COLO668 (cell line): ENCODE measurements at regions not wholly inside any gene's neighbourhood (a gene's known extent, or its start where the extent isn't known, plus 50 kb on each side); places are given as distances from the start of the nearest gene placed in this dataset.
A peak's percentile ranks its signal among the peaks of the same experiment; 100 is the strongest.

Experiments
- DNase-seq: peaks from one replicate; lab custom pipeline; 2025; ENCODE audit not compliant: unreplicated experiment; lab: John Stamatoyannopoulos, UW

DNA sequence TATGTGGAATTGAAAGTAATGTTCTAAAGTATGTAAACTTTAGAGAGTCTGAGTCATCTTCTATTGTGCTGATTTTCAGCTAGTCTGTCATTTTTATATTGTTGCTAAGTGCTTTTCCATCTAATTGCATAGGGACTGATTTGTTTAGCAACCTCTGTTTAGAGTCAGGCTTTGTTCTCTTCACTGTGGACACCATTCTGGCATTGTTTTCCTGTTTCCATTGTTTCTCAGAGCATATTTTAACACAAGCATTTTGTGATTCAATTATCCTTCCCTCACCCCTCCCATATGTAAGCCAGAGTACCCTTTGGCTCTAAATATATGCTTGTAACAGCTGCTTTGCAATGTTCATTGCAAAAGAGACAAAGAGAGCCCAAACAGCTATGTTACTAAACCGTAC, 748.4 kb upstream of the PHF14 start:
- no peak for DNase-seq

DNA sequence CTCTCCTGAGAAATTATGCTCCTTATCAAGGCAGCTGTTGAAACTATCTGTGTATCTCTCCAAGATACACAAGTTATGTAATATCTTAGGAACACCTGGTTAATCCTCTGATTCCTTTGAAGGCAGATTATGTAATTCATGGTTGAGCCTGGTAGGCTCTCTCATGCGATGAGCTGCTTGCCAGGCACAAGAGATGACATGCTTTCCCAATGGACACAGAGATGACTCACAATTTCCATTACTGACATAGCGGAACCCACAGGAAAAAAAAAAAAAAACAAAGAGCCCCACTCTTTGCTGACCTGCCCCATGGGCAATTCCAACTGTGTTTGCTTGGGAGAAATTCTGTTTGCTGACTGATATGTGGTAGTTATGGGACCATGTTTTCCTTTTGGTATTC, 736.4 kb upstream of the PHF14 start:
- DNase-seq: no peak

DNA sequence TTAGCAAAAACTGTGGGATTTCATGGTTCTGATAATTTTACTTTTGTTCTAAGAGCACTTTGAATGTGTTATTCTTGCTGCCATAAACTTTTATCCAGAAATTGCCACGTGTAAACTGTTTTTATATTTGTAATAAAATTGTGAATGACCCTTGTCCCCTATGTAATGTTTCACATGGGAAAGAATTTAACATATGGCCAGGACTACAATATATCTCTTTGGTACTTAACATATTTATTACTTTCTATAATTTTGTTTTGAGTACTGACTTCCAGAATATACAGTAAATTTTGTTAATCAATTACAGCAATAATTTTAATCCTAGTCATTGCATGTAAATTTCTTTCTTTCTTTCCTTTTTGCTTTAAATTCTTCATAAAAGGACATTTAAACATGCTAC, 735.0 kb upstream of the PHF14 start:
- DNase-seq: no peak

DNA sequence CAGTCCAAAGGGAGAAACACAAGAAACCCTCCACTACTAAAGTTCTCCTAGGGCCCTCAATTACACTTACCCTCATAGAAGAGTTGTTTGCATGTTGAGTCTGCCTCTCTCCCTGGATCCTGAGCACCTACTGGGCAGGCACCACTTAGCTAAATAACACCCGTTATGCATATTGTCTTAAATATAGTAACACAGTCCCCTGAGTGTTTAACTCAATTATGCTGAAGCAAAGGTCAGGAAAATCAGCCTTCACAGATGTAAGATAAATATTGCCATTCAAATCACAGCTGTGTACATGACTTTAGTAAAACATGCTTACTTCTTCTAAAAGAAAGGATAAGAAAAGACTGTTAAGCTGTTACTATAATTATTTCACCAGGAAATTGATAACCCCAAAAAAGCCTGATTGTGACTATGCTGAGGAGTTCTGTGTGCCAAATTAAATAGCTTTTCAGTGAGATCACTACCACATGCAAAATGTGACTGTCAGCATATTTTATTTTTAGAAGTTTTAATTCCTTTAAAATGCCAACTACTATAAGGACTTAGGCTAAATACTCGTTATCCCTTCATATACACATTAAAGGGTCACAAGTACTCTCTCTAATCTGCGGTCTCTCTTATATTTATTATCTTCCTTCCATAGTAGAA, 733.9 kb upstream of the PHF14 start:
- no peak for DNase-seq

DNA sequence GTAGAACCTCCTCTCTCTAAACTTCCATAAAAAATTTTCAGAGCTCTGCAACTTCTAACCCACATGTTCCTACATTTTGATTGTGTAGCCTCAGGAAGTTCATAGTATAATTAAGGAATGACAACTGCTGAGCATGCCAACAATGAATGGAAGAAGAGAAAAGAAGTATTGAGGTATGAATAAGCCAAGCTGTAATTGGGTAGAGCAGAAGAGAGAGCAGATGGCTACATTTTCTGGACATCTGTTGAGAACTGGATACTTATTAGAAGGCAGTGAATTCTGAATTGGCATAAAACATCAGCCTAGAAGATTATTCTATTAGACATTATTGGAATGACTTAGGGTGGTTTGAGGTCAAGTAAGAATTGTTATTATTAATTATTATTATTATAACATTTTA, 728.3 kb upstream of the PHF14 start:
- DNase-seq: no peak

DNA sequence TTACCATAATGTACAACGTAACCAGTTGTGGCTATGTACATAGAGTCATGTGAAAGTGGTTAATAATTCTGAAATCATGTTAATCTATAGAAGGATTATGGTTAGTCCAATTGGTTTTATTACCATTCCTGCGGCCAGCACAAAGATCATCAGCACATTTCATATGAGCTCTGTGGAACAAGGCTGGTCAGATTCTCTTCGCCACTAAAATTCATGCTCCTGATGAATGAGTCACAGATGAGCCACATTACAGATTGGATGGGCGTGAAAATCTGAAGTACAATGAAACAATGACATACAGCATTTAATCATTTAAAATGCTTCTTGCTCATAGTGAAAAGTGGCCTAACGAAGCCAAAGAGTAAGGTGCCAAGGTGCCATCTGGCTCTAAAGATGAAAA, 716.2 kb upstream of the PHF14 start:
- no peak for DNase-seq

DNA sequence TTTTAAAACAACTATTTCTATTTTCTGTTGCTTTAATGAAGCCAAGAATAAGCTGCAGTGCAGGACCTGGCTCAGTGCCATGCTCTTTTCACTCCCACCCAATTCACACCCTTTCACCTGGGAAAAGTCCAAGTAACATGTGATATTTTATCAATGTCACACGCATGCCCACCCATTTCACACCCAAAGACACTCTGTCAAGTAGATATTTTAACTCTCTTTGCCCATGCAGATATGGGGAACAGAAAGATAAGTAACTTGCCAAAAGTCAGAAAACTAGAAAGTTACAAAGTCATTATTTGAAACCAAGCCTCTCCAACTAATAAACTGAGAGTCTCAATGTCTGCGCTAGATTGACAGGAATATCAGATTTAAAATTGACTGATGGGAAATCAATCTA, 706.7 kb upstream of the PHF14 start:
- no peak for DNase-seq

DNA sequence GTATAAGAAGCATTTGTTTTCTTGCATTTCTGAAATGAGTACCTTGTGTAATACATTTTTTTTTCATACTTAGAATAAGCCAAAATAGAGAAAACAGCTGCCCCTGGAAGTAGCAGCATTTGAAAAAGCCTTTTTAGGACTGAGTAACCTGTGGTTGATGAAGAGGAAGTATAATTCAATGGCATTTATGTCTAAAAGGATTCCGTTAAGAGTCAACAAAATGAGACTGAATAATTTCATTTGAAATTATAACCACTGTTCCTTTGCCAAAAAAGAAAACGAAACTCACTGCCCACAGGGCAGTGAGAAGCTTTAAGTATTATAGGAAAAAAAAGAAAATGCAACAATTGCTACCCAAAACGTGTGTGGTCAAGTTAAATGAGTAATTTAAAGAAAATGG, 705.6 kb upstream of the PHF14 start:
- no peak for DNase-seq

DNA sequence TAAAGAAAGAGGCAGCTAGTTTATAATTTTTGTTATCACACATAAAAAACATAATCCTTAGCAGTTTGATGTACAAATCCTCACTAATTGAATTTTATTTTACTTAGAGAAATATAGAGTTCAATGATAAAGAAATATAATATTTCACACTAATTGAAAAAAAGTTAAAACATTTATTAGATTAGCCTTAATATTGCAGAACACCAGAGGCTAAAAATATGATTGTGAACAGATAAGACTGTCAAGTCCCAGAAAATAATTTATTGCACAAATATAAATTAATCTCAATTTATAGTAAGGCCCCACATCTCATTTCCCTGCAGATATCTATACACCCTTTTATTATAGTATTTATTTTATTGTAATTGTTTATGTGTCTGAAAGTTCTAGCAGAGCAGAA, 690.8 kb upstream of the PHF14 start:
- no peak for DNase-seq

DNA sequence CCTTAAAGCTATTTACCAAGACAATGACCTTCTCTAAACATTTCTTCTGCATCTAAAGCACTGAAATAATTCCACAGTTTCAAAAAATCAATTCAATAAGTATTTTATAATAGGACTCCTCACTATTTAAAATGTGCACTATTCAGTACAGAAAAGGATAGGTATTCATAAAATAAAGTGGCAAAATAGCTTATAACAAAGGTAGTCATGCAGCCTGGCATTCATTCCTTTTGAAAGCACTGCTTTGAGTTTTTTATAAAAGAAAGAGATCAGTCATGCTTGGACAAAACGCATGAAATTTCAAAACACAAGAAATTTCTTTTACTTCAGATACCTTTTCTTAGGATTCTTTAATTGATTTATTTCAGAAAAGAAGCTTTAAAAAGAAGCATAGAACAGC, 689.7 kb upstream of the PHF14 start:
- no peak for DNase-seq

DNA sequence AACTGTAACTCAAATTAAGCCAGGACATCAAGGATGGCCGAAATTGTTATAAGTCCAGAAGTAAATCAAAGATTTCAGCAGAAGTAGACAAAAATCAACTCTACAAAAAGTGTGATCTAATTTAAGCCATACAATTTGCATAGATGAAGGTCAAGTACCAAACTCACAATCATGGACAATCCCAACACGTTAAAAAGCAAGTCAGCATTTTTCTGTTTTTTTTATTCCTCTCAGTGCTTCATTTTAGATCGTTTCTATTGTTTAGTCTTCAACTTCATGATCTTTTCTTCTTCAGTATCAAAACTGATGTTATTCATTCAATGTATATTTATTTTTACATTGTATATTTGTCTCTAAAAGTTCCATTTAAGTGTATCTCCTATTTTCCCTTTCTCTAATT, 674.3 kb upstream of the PHF14 start:
- DNase-seq: no peak

DNA sequence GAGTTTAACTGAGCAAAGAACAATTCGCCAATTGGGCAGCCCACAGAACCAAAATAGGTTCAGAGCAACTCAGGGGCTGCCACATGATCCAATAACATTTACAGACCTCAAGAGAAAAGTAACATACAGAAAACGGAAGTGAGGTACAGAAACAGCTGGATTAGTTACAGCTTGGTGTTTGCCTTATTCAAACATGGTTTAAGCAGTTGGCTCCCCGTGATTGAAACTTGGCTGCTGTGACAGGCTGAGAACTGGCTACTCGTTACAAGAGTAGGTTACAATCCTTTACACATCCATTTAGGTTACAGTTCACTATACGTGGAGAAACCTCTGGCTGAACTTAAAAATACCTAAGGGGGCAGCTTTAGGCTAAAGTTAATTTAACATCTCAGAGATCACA, 673.1 kb upstream of the PHF14 start:
- DNase-seq: no peak

DNA sequence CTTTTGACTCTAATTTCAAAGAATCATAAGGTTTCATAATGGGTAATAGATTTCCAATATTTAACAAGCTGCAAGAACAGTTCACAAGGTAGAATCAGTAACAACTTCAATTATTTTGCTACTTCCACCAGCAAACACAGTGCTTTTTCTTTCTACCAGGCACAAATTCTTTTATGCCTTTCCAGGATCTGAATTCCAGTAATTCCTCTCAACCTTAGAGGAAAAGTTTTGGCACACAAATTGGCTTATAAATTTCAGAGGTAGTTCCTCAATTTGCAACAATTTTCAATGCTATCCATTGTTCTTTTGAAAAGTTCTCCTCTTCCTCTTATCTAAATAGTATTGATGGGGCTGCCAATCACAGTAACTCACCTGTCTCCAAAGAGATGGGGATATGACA, 665.4 kb upstream of the PHF14 start:
- no peak for DNase-seq

DNA sequence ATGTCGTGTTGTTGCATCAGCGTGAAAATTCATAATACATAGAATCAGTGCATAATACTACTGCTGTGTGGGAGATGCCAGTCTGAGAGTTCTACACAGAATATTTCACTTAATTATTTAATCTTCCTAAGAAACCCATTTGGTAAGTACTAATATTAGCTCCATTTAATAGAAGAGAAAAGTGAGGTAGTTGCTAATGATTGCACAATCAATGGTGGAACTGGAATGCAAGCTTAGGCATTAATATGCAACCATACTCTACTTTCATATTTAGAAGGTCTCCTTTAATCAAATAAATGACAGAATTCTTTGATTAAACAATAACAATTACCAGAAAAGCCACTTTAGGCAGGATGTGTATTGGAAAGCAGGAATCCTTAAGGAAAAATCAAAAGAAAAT, 660.7 kb upstream of the PHF14 start:
- no peak for DNase-seq

DNA sequence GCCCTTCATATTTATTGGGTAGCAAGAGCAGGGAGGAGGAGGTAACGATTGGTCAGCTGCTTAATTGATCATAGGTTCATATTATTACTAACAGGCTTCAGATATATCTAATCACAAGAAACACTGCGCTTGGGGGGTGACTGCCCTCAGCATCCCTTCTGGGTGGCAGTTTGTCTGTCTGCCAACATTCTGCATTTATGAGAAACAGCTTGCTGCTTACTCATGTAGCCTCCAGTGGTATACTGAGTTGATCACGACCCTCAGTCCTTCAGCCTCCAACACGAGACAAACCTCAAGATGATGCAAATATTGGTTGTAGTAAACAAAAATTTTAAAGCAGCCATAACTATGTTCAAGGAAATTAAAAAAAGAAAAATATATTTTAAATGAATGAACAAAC, 657.8 kb upstream of the PHF14 start:
- DNase-seq: no peak

DNA sequence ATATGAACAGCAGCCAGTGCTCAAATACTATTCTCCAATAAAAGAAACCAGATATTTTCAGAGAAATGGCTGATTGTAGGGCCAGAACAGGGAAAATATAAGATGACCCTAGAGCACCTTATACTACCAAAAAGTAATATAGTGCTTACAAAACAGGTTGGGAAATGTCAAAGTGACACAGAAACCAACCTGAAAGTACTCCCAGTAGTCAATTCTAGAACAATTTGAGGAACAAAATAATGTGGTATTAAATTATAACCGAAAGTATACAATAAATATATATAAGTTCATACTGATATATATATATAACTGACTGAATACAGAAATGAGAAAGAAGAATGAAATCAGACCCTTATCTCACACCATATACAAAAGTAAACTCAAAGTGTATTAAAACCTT, 657.2 kb upstream of the PHF14 start:
- no peak for DNase-seq

DNA sequence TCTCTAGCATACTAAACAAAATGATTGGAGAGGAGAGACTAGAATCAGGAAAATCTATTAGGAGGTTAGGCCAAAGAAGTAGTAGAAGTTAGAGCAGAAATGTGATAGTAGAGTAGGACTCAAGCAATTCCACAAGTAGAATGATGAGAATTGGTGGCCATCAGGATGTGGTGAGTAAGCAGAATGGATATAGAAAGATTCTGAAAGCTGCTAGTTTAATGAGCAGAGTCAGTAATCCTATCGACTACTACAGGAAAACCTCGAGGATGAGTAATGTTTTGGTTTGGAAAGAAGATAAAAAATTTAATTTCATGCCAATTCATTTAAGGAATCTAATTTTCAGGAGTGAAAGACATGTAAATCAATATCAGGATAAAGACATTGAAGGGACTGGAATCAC, 648.3 kb upstream of the PHF14 start:
- DNase-seq: no peak

DNA sequence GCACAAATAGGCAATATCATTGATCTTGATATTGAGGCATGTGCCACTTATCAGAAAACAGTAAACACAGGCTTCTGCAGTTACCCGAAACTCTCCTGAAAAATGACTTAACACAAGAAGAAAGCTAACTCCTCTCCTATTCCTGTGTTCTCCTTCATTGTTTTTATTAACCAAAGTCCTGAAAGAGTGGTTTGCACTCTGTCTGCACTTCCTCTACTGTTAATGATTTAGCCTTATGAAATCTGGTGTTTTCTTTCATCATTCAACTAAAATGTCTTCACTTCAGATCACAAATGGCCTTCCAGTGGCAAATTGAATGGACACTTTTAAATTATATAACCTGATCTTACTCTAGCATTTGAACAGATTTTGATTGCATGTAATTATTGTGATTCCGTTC, 630.6 kb upstream of the PHF14 start:
- DNase-seq: no peak

DNA sequence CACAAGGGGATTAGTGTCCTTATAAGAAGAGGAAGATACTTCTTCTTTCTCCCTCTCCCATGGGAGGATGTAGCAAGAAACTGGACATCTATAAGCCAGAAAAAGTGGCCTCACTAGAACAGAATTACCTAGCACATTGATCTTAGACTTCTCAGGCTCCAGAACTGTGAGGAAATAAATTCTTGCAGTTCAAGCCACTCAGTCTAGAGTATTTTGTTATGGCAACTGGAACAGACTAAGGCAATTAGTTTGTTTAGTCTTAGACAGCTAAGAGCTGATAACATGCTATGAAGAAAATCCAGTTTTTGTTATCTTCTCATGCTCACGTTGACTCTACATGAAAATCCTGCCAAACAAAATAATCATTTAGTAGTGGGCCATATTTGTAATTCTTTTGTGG, 627.6 kb upstream of the PHF14 start:
- DNase-seq: no peak

DNA sequence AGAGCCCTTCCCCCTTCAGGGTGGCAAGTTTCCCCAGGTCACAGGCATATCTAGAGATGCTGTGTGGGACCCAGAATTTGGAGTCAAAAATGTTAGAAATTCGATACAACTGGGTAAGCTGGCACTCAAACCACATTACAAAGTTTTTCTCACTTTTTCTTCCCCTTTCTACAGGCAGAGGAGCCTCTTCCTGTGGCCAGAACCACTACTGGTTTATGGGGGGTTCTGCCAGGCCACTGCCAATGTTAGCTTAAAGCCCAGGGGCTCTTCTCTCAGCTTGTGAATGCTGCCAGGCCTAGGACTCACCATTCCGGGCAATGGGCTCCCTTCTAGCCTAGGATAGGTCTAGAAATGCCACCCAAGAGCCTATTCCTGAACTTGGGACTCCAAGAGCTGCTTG, 617.9 kb upstream of the PHF14 start:
- no peak for DNase-seq

DNA sequence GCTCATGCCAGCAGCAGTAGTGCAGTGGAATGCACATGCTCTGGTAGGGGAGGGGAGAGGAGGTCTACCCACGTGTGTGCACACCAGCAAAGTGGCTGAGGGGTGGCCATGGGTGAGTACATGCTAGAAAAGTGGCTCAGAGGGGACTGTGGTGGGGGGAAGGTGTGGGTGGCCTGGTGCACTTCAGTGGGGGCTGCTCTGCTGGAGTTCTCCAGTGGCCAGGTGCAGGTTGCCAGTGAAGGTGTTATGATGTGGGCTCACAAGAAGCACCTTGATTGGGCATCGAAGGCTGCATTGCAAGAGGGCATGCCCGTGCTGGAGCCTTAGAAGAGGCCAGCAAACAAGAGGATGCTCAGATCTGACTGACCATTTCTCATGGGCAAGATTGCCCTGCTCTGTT, 613.6 kb upstream of the PHF14 start:
- no peak for DNase-seq

DNA sequence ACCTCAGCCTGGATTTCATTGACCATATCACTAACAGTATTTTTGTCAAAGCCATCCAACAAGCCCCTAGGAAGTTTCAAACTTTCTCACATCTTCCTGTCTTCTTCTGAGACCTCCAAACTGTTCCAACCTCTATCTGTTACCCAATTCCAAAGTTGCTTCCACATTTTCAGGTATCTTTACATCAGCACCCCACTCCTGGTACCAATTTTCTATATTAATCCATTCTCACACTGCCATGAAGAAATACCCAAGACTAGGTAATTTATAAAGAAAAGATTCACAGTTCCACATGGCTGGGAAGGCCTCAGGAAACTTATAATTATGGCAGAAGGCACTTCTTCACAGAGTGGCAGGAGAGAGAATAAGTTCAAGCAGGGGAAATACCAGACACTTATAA, 571.9 kb upstream of the PHF14 start:
- no peak for DNase-seq

DNA sequence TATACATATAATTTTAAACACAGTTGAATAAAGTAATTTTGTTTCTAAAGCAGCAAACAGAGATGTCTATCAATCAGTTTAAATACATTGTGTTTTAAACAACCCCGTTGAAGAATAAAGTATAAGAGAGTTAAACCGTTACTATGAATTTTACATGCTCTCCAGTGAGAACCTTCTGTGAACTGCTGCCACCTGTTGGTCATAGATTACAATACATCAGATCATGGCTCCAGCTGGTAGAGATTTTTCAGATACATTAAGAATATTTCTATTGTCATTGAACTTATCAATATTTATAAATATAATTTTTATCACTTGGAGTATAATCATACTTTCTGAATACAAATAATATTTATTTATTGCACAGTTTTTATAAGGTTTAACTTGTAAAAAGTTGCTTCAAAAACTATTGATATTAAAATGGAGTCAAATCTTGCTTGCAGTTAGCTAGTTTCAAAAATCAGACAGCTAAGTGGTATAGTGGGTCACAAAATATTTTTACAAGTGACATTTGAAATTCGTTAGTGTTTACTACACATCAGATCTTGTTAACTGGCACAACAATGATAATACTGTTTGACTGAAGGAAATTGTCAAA, 561.2 kb upstream of the PHF14 start:
- DNase-seq: peak; percentile 31
